Endothelial cell of umbilical vein (primary cell): ENCODE measurements at regions not wholly inside any gene's neighbourhood (a gene's known extent, or its start where the extent isn't known, plus 50 kb on each side); places are given as distances from the start of the nearest gene placed in this dataset.

Experiments
- BruUV-seq: library from RNA; stranded (reverse); fragments of 400-500 nt; replicated peaks from 2 replicates; lab custom pipeline; 2021; lab: Mats Ljungman, UMichigan
- CTCF ChIA-PET: fragments of 300-600, 350-600 bp; sonication (Branson Sonifier 250); formaldehyde crosslinking; loops from one replicate; lab custom pipeline; 2021; ENCODE audit warnings: antibody characterized with exemption, inconsistent platforms; lab: Charles Lee
- POLR2A ChIA-PET: fragments of 300-600, 350-600 bp; sonication (Branson Sonifier 250); formaldehyde crosslinking; loops from one replicate; lab custom pipeline; 2021; ENCODE audit warnings: antibody characterized with exemption, inconsistent platforms; lab: Charles Lee
- DNase-seq: peaks from one replicate; pipeline ENCODE4 v3.0.0-alpha.2; 2011; ENCODE audit warnings: low read depth, low spot score
- FAIRE-seq: peaks from 2 replicates; lab custom pipeline; 2011; peaks lifted over from hg19 to GRCh38; lab: Jason Lieb, UNC
- H2AFZ ChIP-seq: 2 replicates; pipeline ENCODE4 v1.6.0; 2012; ENCODE audit warnings: low read depth, low read length, control low read depth, inconsistent platforms
- H3K27ac ChIP-seq: 2 replicates; pipeline ENCODE4 v1.5.1; 2011; ENCODE audit warnings: low read depth, mild to moderate bottlenecking, control low read depth, low read length, moderate library complexity; ENCODE audit not compliant: insufficient read depth
- H3K27me3 ChIP-seq, 2 experiments: 2 replicates each; pipeline versions ENCODE4 v1.6.0 to v1.6.1; 2011; ENCODE audit warnings: low read length in 2 of 2, mixed read lengths in 1 of 2; ENCODE audit not compliant: control insufficient read depth in 2 of 2, insufficient read depth in 2 of 2
- H3K36me3 ChIP-seq, 2 experiments: 2 replicates in 1 of 2; 3 replicates in 1 of 2; pipeline ENCODE4 v1.5.1; 2011; ENCODE audit warnings: low read length in 2 of 2, mild to moderate bottlenecking in 1 of 2, moderate library complexity in 1 of 2; ENCODE audit not compliant: control insufficient read depth in 2 of 2, insufficient read depth in 2 of 2; ENCODE audit errors: extremely low read depth in 1 of 2
- H3K4me1 ChIP-seq: 3 replicates; pipeline ENCODE4 v1.5.1; 2011; ENCODE audit warnings: mild to moderate bottlenecking, low read length; ENCODE audit not compliant: control insufficient read depth, insufficient read depth; ENCODE audit errors: extremely low read depth
- H3K4me2 ChIP-seq: 2 replicates; pipeline ENCODE4 v1.6.1; 2011; ENCODE audit warnings: low read length, control low read depth, mixed read lengths; ENCODE audit not compliant: insufficient read depth
- H3K4me3 ChIP-seq, 3 experiments: fragments of 200-600 bp in 1 of 3; sonication (generic), shearing (Covaris generic) in 1 of 3; replicated peaks in 1 of 3; 2 replicates each; pipeline ENCODE4 v1.5.1; 2011 to 2016; ENCODE audit warnings: control low read depth in 3 of 3, low read length in 3 of 3, mild to moderate bottlenecking in 2 of 3, inconsistent platforms in 1 of 3, low read depth in 1 of 3, moderate library complexity in 1 of 3; ENCODE audit not compliant: insufficient read depth in 1 of 3
- H3K79me2 ChIP-seq: 2 replicates; pipeline ENCODE4 v1.6.0; 2012; ENCODE audit warnings: low read length, inconsistent platforms; ENCODE audit not compliant: control insufficient read depth, insufficient read depth
- H3K9ac ChIP-seq: replicated peaks from 2 replicates; pipeline ENCODE3; 2011; ENCODE audit warnings: low read length, control low read depth; ENCODE audit not compliant: insufficient read depth; ENCODE audit errors: extremely low read depth
- H3K9me1 ChIP-seq: replicated peaks from 3 replicates; pipeline ENCODE4 v1.6.0; 2011; ENCODE audit warnings: mild to moderate bottlenecking, low read length; ENCODE audit not compliant: control insufficient read depth, insufficient read depth; ENCODE audit errors: extremely low read depth
- H3K9me3 ChIP-seq: replicated peaks from 2 replicates; pipeline ENCODE4 v1.5.1; 2012; ENCODE audit warnings: low read length, inconsistent platforms; ENCODE audit not compliant: control insufficient read depth, insufficient read depth
- H4K20me1 ChIP-seq: replicated peaks from 2 replicates; pipeline ENCODE3; 2011; ENCODE audit warnings: mild to moderate bottlenecking, low read length; ENCODE audit not compliant: control insufficient read depth, insufficient read depth; ENCODE audit errors: extremely low read depth
- CTCF ChIP-seq, 2 donors: IDR thresholded peaks; 1 replicate in 1 of 2; 2 replicates in 1 of 2; pipeline ENCODE4 v1.5.1; 2011; ENCODE audit warnings: low read length in 2 of 2, mild to moderate bottlenecking in 2 of 2, moderate library complexity in 2 of 2, control low read depth in 1 of 2, inconsistent platforms in 1 of 2, low read depth in 1 of 2; ENCODE audit not compliant: insufficient read depth in 1 of 2; ENCODE audit errors: extremely low read depth in 1 of 2
- EZH2 ChIP-seq: IDR thresholded peaks from 2 replicates; pipeline ENCODE4 v1.6.1; 2012; ENCODE audit warnings: borderline replicate concordance, low read depth, mild to moderate bottlenecking, moderate library complexity, low read length, inconsistent platforms; ENCODE audit not compliant: severe bottlenecking
- FOS ChIP-seq: IDR thresholded peaks from 2 replicates; pipeline ENCODE4 v1.6.1; 2011; ENCODE audit warnings: mild to moderate bottlenecking, low read length, moderate library complexity, borderline replicate concordance; ENCODE audit not compliant: insufficient read depth
- GATA2 ChIP-seq: IDR thresholded peaks from 2 replicates; pipeline ENCODE4 v1.7.0; 2011; ENCODE audit warnings: low read depth, mild to moderate bottlenecking, moderate library complexity, mixed read lengths, low read length; ENCODE audit not compliant: insufficient read length, insufficient read depth
- JUN ChIP-seq: IDR thresholded peaks from 2 replicates; pipeline ENCODE4 v1.6.1; 2011; ENCODE audit warnings: borderline replicate concordance, low read depth; ENCODE audit not compliant: insufficient read length, insufficient read depth
- MAX ChIP-seq: IDR thresholded peaks from 2 replicates; pipeline ENCODE4 v1.6.1; 2011; ENCODE audit not compliant: insufficient read depth, insufficient read length
- MYC ChIP-seq: IDR thresholded peaks from one replicate; pipeline ENCODE4 v1.6.1; 2011; ENCODE audit warnings: mild to moderate bottlenecking, low read depth, low read length
- POLR2A ChIP-seq: IDR thresholded peaks from 2 replicates; pipeline ENCODE4 v1.6.1; 2012; ENCODE audit warnings: low read depth, mild to moderate bottlenecking, control low read depth, low read length
- POLR2AphosphoS5 ChIP-seq: IDR thresholded peaks from 2 replicates; pipeline ENCODE4 v1.6.1; 2012; ENCODE audit warnings: low read depth, mild to moderate bottlenecking, control low read depth, low read length, moderate library complexity; ENCODE audit not compliant: insufficient read depth
- dilution Hi-C: fragments of 300-500 bp; cut with MboI; formaldehyde crosslinking; loops from one replicate; pipeline ENCODE4 v1.15.0; 2019; ENCODE audit warnings: low sequenced_read_pairs; ENCODE audit not compliant: extremely low pct_ligation_motif_present
- intact Hi-C: fragments of 100-400 bp; cut with micrococcal nuclease; formaldehyde crosslinking; loops from one replicate; pipeline ENCODE4 v1.10.0; 2022

- H3K27me3 ChIP-seq, result no peaks in the 10 kb centered on the region
- ChIA-PET CTCF (no interaction called here), POLR2A (no interaction called here)
- H3K9me3 ChIP-seq, result peaks cover 8% of the 10 kb centered on the region
- intact Hi-C loops (no loop called here), dilution Hi-C loops (no loop called here)
- H3K9me1 ChIP-seq, result no peaks in the 10 kb centered on the region
- no peaks in the 10 kb centered on the region for H3K36me3 ChIP-seq
- no peak overlapping the region for H3K27ac ChIP-seq
- BruUV-seq, result no TSS peak
- FAIRE-seq (no peak), DNase-seq (no peak)
- TF ChIP-seq POLR2AphosphoS5 (no peak), EZH2 (no peak), MAX (no peak), GATA2 (no peak), FOS (no peak), JUN (no peak), POLR2A (no peak), CTCF (IDR thresholded peaks at IDR 0.05; ENCODE audit: extremely low read depth in 1 of 2, insufficient read depth in 1 of 2, low read depth in 1 of 2, low read length in 2 of 2) (no peak), MYC (no peak)
- H3K79me2 ChIP-seq, result no peaks in the 10 kb centered on the region
- H3K4me1 ChIP-seq, result no peaks in the 10 kb centered on the region
- no peak overlapping the region for H3K9ac ChIP-seq
- H2AFZ ChIP-seq, result no peak overlapping the region
- no peak overlapping the region for H3K4me3 ChIP-seq
- no peak overlapping the region for H3K4me2 ChIP-seq
- H4K20me1 ChIP-seq, result no peaks in the 10 kb centered on the region
These were observed 254.8 kb downstream of the MYCN start for GRCh38 chr2:16194931-16195680.
